Left hindlimb (tissue), 1 donor: ENCODE measurements at regions not wholly inside any gene's neighbourhood (a gene's known extent, or its start where the extent isn't known, plus 50 kb on each side); places are given as distances from the start of the nearest gene placed in this dataset.

Experiments
- DNase-seq: peaks from one replicate; pipeline ENCODE4 v3.0.0-alpha.2; 2018

GRCh38 chr16:86777381-86777946 is 199.1 kb downstream of the FOXL1 start:
- no peak for DNase-seq

- no peak for DNase-seq
These were observed 199.9 kb downstream of the FOXL1 start for GRCh38 chr16:86778108-86778745.

GRCh38 chr16:86778978-86779377 is 200.6 kb downstream of the FOXL1 start:
- no peak for DNase-seq

- no peak for DNase-seq
These were observed 202.7 kb downstream of the FOXL1 start for GRCh38 chr16:86781046-86781445.

- DNase-seq, result no peak
These were observed 205.6 kb downstream of the FOXL1 start for GRCh38 chr16:86783636-86784626.

- no peak for DNase-seq
These were observed 208.0 kb downstream of the FOXL1 start for GRCh38 chr16:86786338-86786737.

- DNase-seq, result no peak
These were observed 208.6 kb downstream of the FOXL1 start for GRCh38 chr16:86786994-86787393.

GRCh38 chr16:86787538-86787937 is 209.2 kb downstream of the FOXL1 start:
- DNase-seq, result no peak

GRCh38 chr16:86789621-86790051 is 211.3 kb downstream of the FOXL1 start:
- DNase-seq, result no peak

GRCh38 chr16:86791287-86792035 is 213.1 kb downstream of the FOXL1 start:
- DNase-seq, result no peak

GRCh38 chr16:86794216-86794864 is 216.0 kb downstream of the FOXL1 start:
- no peak for DNase-seq

GRCh38 chr16:86797700-86798099 is 219.4 kb downstream of the FOXL1 start:
- DNase-seq, result no peak

- DNase-seq, result no peak
These were observed 220.1 kb downstream of the FOXL1 start for GRCh38 chr16:86798247-86799041.

- DNase-seq, result no peak
These were observed 221.0 kb downstream of the FOXL1 start for GRCh38 chr16:86799367-86799766.

- no peak for DNase-seq
These were observed 222.5 kb downstream of the FOXL1 start for GRCh38 chr16:86800894-86801293.

GRCh38 chr16:86802013-86802412 is 223.7 kb downstream of the FOXL1 start:
- DNase-seq, result no peak

GRCh38 chr16:86805188-86805587 is 226.8 kb downstream of the FOXL1 start:
- DNase-seq, result no peak

- no peak for DNase-seq
These were observed 228.0 kb downstream of the FOXL1 start for GRCh38 chr16:86806181-86806837.

GRCh38 chr16:86806838-86807351 is 228.5 kb downstream of the FOXL1 start:
- DNase-seq, result no peak

GRCh38 chr16:86808863-86809444 is 230.6 kb downstream of the FOXL1 start:
- no peak for DNase-seq
